Adrenal gland (tissue), 9 donors: ENCODE measurements at regions not wholly inside any gene's neighbourhood (a gene's known extent, or its start where the extent isn't known, plus 50 kb on each side); places are given as distances from the start of the nearest gene placed in this dataset.
A peak's percentile ranks its signal among the peaks of the same experiment; 100 is the strongest.
"Not testable (repeated sequence)": the region's sequence is repeated elsewhere in the genome, so short reads cannot be mapped to it uniquely, and the experiment has no call there.

Experiments used
- DNase-seq, 7 donors: peaks; one replicate each; pipeline ENCODE4 v3.0.0-alpha.2; 2019 to 2020
- H3K27ac ChIP-seq, 5 donors: fragments of 200-600 bp; sonication (generic) in 4 of 5; 1 replicate in 3 of 5; 2 replicates in 2 of 5; pipeline versions ENCODE4 v1.5.1 to v1.8.0; 2016 to 2020; ENCODE audit warnings: mild to moderate bottlenecking in 1 of 5
- H3K27me3 ChIP-seq: fragments of 200-600 bp; 2 replicates; pipeline ENCODE4 v1.8.0; 2021
- H3K36me3 ChIP-seq, 2 donors: fragments of 200-600 bp; replicated peaks in 1 of 2; 1 replicate in 1 of 2; 2 replicates in 1 of 2; pipeline versions ENCODE4 v1.5.1 to v1.8.0; 2018 to 2022
- H3K4me1 ChIP-seq, 2 donors: fragments of 200-600 bp; replicated peaks in 1 of 2; 1 replicate in 1 of 2; 2 replicates in 1 of 2; pipeline versions ENCODE4 v1.5.1 to v1.8.0; 2018 to 2021
- H3K4me3 ChIP-seq, 4 donors: fragments of 200-600 bp; sonication (generic) in 3 of 4; one replicate each; pipeline ENCODE4 v1.5.1; 2016 to 2018
- H3K9me3 ChIP-seq, 3 donors: fragments of 200-600 bp; sonication (generic) in 1 of 3; replicated peaks in 1 of 3; 1 replicate in 2 of 3; 2 replicates in 1 of 3; pipeline versions ENCODE4 v1.5.1 to v1.8.0; 2016 to 2021
- POLR2A ChIP-seq, 2 donors: fragments of 450-650 bp; IDR thresholded peaks; one replicate each; pipeline ENCODE4 v1.6.1; 2017; ENCODE audit warnings: antibody characterized with exemption in 2 of 2, mild to moderate bottlenecking in 2 of 2, moderate library complexity in 1 of 2
- WGBS, 4 donors: extraction: QIAGEN DNeasy Blood & Tissue Kit in 2 of 4; methylation state at CpG; one replicate each; pipeline versions ENCODE4 v1.1.5 to v1.1.7; 2013 to 2017; 5-methylcytosine and 5-hydroxymethylcytosine counted together
- intact Hi-C, 2 donors: fragments of 100-400 bp; cut with DNase I; formaldehyde crosslinking; loops; one replicate each; pipeline versions ENCODE4 v1.14.1 to v1.15.0; 2022 to 2023
- TF ChIP-seq, protein P1 (sequence below), 6 experiments: fragments of 450-650 bp in 4 of 6; fragments of 200-600 bp in 2 of 6; sonication (generic) in 1 of 6; IDR thresholded peaks; 1 replicate in 5 of 6; 2 replicates in 1 of 6; pipeline versions ENCODE4 v1.5.1 to v1.8.0; 2016 to 2021; ENCODE audit warnings: antibody characterized with exemption in 6 of 6, mild to moderate bottlenecking in 2 of 6, moderate library complexity in 1 of 6
- donor health status: healthy with polysubstance abuse.
- donor health status: Bipolar disorder and iron deficiency.
- donor health status: DM: yes; HTN: yes; CAD: no.
- donor health status: DM: no; HTN: no; CAD: no.
- donor health status: DM: no; HTN: no; CAD: no.

DNA sequence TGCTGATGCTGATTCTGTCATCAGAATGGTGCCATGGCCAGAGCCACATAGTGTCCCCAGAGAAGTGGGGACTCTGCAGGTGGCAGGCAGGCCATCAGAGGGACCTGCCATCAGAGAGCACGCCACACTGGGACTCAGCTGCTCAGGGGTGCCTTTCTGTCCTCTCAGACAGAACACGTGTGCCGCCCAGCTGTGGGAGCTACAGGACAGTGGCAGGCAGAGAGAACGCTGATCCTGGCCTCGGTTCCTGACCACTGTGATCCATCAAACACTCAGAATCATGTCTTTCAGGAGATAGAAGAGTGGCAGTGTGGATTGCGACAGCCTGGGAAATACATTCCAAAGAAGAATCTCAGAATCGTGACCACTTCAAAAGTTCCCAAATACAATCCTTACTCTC lies 497.2 kb upstream of the SALL3 start:
- 68 to 85% (median 76%) methylated on average over 6 to 7 of the region's 7 CpGs for WGBS, 4 donors
- no peak overlapping the region for H3K27ac ChIP-seq
- no peaks in the 10 kb centered on the region for H3K4me1 ChIP-seq
- DNase-seq: no peak
- H3K4me3 ChIP-seq: no peak overlapping the region
- intact Hi-C loops: no loop called here
- no peaks in the 10 kb centered on the region for H3K36me3 ChIP-seq
- TF ChIP-seq POLR2A (IDR thresholded peaks at IDR 0.05): no peak
- TF ChIP-seq, protein P1, sequence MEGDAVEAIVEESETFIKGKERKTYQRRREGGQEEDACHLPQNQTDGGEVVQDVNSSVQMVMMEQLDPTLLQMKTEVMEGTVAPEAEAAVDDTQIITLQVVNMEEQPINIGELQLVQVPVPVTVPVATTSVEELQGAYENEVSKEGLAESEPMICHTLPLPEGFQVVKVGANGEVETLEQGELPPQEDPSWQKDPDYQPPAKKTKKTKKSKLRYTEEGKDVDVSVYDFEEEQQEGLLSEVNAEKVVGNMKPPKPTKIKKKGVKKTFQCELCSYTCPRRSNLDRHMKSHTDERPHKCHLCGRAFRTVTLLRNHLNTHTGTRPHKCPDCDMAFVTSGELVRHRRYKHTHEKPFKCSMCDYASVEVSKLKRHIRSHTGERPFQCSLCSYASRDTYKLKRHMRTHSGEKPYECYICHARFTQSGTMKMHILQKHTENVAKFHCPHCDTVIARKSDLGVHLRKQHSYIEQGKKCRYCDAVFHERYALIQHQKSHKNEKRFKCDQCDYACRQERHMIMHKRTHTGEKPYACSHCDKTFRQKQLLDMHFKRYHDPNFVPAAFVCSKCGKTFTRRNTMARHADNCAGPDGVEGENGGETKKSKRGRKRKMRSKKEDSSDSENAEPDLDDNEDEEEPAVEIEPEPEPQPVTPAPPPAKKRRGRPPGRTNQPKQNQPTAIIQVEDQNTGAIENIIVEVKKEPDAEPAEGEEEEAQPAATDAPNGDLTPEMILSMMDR (IDR thresholded peaks at IDR 0.05): no peak
- no peaks in the 10 kb centered on the region for H3K27me3 ChIP-seq
- no peaks in the 10 kb centered on the region for H3K9me3 ChIP-seq

DNA sequence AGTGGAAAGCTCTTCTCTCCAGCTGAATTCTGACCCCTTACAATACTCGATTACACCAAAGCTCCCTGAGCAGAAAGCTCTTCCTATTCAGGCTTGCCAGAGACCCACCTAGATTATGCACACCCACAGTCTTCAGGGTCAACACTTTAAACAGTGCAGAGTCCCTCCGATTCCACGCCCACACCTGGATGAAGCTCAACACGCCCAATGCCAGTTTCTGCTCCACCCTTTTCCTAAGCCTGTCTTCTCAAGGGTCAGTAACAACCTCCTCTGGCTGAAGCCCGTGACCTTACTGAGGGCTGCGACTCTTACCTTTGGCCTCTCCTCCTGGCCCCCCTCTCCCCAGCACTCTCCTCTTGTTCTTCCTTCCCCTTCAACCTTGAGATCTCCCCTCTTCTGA lies 492.0 kb upstream of the SALL3 start:
- Histone ChIP-seq H3K4me1 (no peaks in the 10 kb centered on the region), H3K9me3 (no peaks in the 10 kb centered on the region), H3K27me3 (no peaks in the 10 kb centered on the region), H3K27ac (no peak overlapping the region), H3K36me3 (no peaks in the 10 kb centered on the region), H3K4me3 (no peak overlapping the region)
- TF ChIP-seq POLR2A (IDR thresholded peaks at IDR 0.05): no peak
- TF ChIP-seq, protein P1 (IDR thresholded peaks at IDR 0.05): no peak
- intact Hi-C loops: no loop called here
- 76 to 84% (median 79%) methylated on average over 6 of the region's 6 CpGs for WGBS, 4 donors
- DNase-seq: peak in 1 of 7 donors; percentile 10

DNA sequence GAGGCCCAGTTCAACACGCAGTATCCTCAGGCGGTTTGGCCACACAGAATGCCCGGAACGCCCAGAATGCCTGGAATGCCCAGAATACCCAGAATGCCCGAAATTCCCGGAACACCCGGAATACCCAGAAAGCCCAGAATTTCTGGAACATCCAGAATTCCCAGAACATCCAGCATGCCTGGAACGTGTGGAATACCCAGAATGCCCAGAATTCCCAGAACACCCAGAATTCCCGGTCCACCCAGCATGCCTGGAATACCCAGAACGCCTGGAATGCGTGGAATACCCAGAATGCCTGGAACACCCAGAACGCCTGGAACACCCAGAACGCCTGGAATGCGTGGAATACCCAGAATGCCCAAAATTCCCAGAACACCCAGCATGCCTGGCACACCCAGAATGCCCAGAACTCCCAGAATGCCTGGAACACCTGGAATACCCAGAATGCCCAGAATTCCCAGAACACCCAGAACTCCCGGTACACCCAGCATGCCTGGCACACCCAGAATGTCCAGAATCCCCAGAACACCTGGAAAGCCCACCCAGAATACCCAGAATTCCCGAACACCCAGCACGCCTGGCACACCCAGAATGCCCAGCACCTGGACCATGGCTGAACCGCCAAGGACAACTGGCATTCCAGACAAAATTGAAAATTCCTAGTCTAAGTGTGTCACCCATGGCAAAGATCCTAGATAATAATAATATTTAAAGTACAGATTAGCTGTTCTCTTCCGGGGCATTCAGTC lies 487.4 kb upstream of the SALL3 start:
- Histone ChIP-seq H3K4me1 (no peaks in the 10 kb centered on the region), H3K27ac (no peak overlapping the region), H3K4me3 (no peak overlapping the region), H3K36me3 (no peaks in the 10 kb centered on the region), H3K27me3 (no peaks in the 10 kb centered on the region), H3K9me3 (no peaks in the 10 kb centered on the region)
- WGBS, 4 donors: 85 to 95% (median 91%) methylated on average over 16 to 19 of the region's 19 CpGs
- TF ChIP-seq, protein P1 (IDR thresholded peaks at IDR 0.05): no peak
- TF ChIP-seq POLR2A (IDR thresholded peaks at IDR 0.05): no peak
- intact Hi-C loops: no loop called here
- DNase-seq: no peak

DNA sequence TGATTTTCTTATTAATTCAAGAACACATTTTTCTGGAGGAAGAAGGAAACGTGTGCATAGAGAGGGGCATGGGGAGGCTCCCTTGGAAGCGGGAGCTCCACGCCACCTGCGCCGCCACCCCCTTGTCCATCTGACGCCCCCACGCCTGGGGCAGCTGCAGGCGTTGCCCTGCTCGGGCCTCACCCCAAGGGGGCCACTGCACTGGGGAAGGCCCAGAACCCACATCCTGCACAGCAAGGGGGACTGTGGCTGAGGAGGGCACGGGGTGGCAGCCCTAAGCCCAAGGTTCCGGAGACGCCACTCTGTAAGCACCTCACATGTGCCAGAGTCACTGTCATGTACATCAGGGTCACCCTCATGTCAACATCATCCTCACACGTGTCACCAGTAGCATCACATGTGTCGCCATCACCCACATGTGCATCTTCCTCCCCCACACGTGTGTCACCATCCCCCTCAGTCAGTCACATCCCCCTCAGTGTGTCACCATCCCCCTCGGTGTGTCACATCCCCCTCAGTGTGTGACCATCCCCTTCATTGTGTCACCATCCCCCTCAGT lies 486.7 kb upstream of the SALL3 start:
- Histone ChIP-seq H3K4me3 (no peak overlapping the region), H3K27ac (no peak overlapping the region), H3K4me1 (no peaks in the 10 kb centered on the region), H3K36me3 (no peaks in the 10 kb centered on the region), H3K27me3 (no peaks in the 10 kb centered on the region), H3K9me3 (no peaks in the 10 kb centered on the region)
- WGBS, 4 donors: 85 to 97% (median 90%) methylated on average over 10 to 16 of the region's 16 CpGs
- no peak for TF ChIP-seq POLR2A (IDR thresholded peaks at IDR 0.05)
- no peak for DNase-seq
- intact Hi-C loops: no loop called here

DNA sequence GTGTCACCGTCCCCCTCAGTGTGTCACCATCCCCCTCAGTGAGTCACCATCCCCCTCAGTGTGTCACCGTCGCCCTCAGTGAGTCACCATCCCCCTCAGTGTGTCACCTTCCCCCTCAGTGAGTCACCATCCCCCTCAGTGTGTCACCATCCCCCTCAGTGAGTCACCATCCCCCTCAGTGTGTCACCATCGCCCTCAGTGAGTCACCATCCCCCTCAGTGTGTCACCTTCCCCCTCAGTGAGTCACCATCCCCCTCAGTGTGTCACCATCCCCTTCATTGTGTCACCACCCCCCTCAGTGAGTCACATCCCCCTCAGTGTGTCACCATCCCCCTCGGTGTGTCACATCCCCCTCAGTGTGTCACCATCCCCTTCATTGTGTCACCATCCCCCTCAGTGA lies 486.1 kb upstream of the SALL3 start:
- H3K4me3 ChIP-seq, H3K9me3 ChIP-seq, DNase-seq, H3K36me3 ChIP-seq, H3K4me1 ChIP-seq, intact Hi-C loops, H3K27ac ChIP-seq, H3K27me3 ChIP-seq: not testable (repeated sequence)
- WGBS, 4 donors: 0 to 43% (median 30%) methylated on average over 1 to 5 of the region's 5 CpGs
